Progenitor cell of endocrine pancreas (in vitro differentiated cells): ENCODE measurements at regions not wholly inside any gene's neighbourhood (a gene's known extent, or its start where the extent isn't known, plus 50 kb on each side); places are given as distances from the start of the nearest gene placed in this dataset.
"Not testable (repeated sequence)": the region's sequence is repeated elsewhere in the genome, so short reads cannot be mapped to it uniquely, and the experiment has no call there.

ENCODE experiments used
- DNase-seq: peaks from one replicate; pipeline ENCODE4 v3.0.0; 2021; ENCODE audit warnings: low spot score; ENCODE audit not compliant: unreplicated experiment
- H3K27ac Mint-ChIP-seq: 2 replicates; pipeline ENCODE4 v1.8.0; 2021; ENCODE audit warnings: mild to moderate bottlenecking, moderate library complexity, mixed read lengths
- H3K27me3 Mint-ChIP-seq: 2 replicates; pipeline ENCODE4 v1.8.0; 2021; ENCODE audit warnings: mixed read lengths
- H3K36me3 Mint-ChIP-seq: 2 replicates; pipeline ENCODE4 v1.8.0; 2022; ENCODE audit warnings: mixed read lengths; ENCODE audit not compliant: insufficient read depth
- H3K4me1 Mint-ChIP-seq: 2 replicates; pipeline ENCODE4 v1.8.0; 2021; ENCODE audit warnings: low read depth, mixed read lengths
- H3K4me3 Mint-ChIP-seq: 2 replicates; pipeline ENCODE4 v1.8.0; 2021; ENCODE audit warnings: low read depth, mild to moderate bottlenecking, moderate library complexity, mixed read lengths
- H3K9me3 Mint-ChIP-seq: 2 replicates; pipeline ENCODE4 v1.8.0; 2021; ENCODE audit warnings: low read depth, mixed read lengths
- TF ChIP-seq, protein P1 (sequence below): fragments of 200-600 bp; sonication (generic); IDR thresholded peaks from one replicate; pipeline ENCODE4 v1.5.0; 2021; ENCODE audit warnings: antibody characterized with exemption, mild to moderate bottlenecking; ENCODE audit not compliant: unreplicated experiment

DNA sequence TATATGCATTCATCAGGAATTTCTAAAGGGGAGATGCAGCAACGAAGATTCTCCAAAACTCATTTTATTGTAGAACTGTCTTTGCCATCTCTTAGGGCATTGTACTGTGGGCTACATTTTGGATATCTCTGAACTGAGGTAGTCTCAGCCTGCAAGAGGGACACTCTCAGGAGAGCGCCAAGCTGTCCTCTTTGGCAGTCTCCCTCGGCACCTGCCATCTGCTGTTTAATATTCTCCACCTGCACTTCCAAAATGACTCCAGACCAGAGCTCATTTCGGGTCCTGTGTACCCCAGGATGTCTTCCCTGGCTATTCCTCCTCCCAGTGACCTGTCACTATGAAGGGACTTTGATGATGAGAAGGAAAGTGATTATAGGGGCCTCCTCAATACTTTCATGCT lies 356.3 kb upstream of the C1orf174 start:
- Mint-ChIP-seq H3K9me3 (peaks cover 18% of the 10 kb centered on the region), H3K4me3 (no peak overlapping the region), H3K36me3 (no peaks in the 10 kb centered on the region), H3K27me3 (peaks cover 3% of the 10 kb centered on the region), H3K4me1 (no peaks in the 10 kb centered on the region), H3K27ac (no peak overlapping the region)
- DNase-seq: no peak
- TF ChIP-seq, protein P1, sequence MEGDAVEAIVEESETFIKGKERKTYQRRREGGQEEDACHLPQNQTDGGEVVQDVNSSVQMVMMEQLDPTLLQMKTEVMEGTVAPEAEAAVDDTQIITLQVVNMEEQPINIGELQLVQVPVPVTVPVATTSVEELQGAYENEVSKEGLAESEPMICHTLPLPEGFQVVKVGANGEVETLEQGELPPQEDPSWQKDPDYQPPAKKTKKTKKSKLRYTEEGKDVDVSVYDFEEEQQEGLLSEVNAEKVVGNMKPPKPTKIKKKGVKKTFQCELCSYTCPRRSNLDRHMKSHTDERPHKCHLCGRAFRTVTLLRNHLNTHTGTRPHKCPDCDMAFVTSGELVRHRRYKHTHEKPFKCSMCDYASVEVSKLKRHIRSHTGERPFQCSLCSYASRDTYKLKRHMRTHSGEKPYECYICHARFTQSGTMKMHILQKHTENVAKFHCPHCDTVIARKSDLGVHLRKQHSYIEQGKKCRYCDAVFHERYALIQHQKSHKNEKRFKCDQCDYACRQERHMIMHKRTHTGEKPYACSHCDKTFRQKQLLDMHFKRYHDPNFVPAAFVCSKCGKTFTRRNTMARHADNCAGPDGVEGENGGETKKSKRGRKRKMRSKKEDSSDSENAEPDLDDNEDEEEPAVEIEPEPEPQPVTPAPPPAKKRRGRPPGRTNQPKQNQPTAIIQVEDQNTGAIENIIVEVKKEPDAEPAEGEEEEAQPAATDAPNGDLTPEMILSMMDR: no peak

DNA sequence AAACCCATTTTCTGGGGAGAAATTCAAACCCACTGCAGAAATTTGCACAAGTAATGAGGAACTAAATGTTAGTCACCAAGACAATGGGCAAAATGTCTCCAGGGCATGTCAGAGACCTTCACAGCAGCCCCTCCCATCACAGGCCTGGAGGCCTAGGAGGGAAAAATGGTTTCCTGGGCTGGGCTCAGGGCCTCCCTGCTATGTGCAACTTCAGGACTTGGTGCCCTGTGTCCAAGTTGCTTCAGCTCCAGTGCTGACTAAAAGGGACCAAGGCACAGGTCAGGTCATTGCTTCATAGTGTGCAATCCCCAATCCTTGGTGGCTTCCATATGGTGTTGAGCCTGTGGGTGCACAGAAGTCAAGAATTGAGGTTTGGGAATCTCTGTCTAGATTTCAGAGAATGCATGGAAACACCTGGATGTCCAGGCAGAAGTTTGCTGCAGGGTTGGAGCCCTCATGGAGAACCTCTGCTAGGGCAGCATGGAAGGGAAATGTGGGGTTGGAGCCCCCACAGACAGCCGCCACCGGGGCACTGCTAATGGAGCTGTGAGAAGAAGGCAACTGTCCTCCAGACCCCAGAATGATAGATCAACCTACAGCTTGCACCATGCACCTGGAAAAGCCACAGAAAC lies 358.2 kb upstream of the C1orf174 start:
- not testable (repeated sequence) for H3K27me3 Mint-ChIP-seq, H3K4me1 Mint-ChIP-seq, H3K36me3 Mint-ChIP-seq, DNase-seq, H3K27ac Mint-ChIP-seq, H3K4me3 Mint-ChIP-seq
- peaks cover 22% of the 10 kb centered on the region for H3K9me3 Mint-ChIP-seq

DNA sequence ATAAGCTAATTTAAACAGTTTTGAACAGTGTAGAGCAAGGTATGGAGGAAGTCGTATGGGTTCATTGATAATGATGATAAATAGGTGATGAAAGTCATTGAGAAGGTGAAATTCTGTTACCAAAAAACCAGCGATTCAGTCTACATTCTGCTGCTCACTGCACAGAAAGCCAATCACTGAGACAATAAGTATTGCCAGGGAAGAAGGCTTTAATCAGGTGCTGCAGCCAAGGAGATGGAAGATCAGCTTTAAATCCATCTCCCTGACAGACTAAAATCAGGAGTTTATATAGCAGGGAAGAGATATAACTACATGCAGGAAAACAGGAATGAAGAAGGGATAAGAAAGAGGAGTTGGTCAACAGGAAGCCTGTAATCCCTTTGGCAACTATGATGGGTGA lies 361.3 kb upstream of the C1orf174 start:
- TF ChIP-seq, protein P1: no peak
- Mint-ChIP-seq H3K4me1 (no peaks in the 10 kb centered on the region), H3K27me3 (peaks cover 9% of the 10 kb centered on the region), H3K9me3 (peaks cover 22% of the 10 kb centered on the region), H3K4me3 (no peak overlapping the region), H3K36me3 (no peaks in the 10 kb centered on the region), H3K27ac (no peak overlapping the region)
- DNase-seq: no peak

DNA sequence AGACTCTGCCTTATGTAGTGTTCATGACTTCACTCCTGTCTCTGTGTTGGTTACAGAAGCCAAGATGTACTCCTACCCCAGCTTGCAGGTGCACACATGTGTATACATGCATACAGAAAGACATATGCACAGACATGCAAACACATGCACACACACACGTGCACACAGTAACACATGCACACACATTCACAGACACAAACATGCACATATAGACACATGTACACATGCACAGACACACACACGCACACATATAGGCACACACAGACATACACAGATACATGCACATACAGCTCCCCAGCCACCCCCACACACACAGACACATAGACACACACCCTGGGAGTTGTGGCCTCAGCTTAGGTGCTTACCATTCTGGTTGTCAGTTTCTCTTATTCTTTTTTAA lies 362.6 kb upstream of the C1orf174 start:
- Mint-ChIP-seq H3K27ac (no peak overlapping the region), H3K9me3 (peaks cover 13% of the 10 kb centered on the region), H3K27me3 (peaks cover 9% of the 10 kb centered on the region), H3K4me1 (peaks cover 6% of the 10 kb centered on the region), H3K4me3 (no peak overlapping the region), H3K36me3 (no peaks in the 10 kb centered on the region)
- no peak for DNase-seq
- TF ChIP-seq, protein P1: no peak

DNA sequence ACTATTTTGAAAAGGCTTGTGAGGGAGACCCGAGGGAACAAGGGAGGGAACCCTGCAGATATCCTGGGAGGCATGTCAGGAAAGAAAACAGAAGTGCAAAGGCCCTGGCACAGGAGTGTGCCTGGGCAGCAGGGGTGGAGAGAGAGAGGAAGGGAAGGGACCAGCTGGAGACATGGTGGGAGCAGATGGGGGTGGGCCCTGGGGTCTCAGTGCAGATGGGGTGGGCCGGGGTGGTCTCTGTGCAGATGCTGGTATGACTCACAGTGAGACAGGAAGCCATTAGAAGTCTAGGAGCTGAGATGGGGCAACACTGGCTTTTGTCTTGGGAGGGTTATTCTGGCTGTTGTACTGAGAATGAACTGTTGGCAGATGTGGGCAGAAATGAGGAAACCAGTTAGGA lies 363.6 kb upstream of the C1orf174 start:
- Mint-ChIP-seq H3K36me3 (no peaks in the 10 kb centered on the region), H3K27me3 (peaks cover 9% of the 10 kb centered on the region), H3K4me3 (no peak overlapping the region), H3K9me3 (peaks cover 10% of the 10 kb centered on the region), H3K4me1 (peaks cover 8% of the 10 kb centered on the region), H3K27ac (no peak overlapping the region)
- DNase-seq: no peak
- TF ChIP-seq, protein P1: no peak

DNA sequence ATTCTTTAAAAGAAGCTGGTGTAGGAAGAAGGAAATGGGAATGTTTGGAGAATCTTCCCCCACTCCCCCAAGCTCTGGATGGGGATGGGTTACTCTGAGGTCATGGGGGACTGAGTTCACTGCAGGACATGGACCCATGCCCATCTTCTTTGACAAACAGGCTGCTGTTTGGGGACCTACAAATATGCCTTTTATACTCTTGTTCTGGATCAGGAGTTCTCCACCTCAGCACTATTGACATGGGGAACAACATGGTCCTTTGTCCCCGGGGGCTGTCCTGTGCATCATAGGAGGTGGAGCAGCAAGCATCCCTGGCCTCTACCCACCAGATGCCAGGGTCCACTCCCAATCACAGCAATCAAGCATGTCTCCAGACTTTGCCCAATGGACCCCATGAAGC lies 365.8 kb upstream of the C1orf174 start:
- Mint-ChIP-seq H3K9me3 (peaks cover 7% of the 10 kb centered on the region), H3K27ac (no peak overlapping the region), H3K4me3 (no peak overlapping the region), H3K36me3 (no peaks in the 10 kb centered on the region), H3K4me1 (peaks cover 9% of the 10 kb centered on the region), H3K27me3 (peaks cover 11% of the 10 kb centered on the region)
- TF ChIP-seq, protein P1: no peak
- no peak for DNase-seq
